Testis (tissue), 2 donors: ENCODE measurements at regions not wholly inside any gene's neighbourhood (a gene's known extent, or its start where the extent isn't known, plus 50 kb on each side); places are given as distances from the start of the nearest gene placed in this dataset.
"Not testable (repeated sequence)": the region's sequence is repeated elsewhere in the genome, so short reads cannot be mapped to it uniquely, and the experiment has no call there.

ENCODE experiments used
- POLR2A ChIP-seq: fragments of 450-650 bp; IDR thresholded peaks from one replicate; pipeline ENCODE4 v1.6.1; 2017; ENCODE audit warnings: antibody characterized with exemption, mild to moderate bottlenecking, moderate library complexity
- TF ChIP-seq, protein P1 (sequence below), 3 experiments: fragments of 450-650 bp in 2 of 3; fragments of 200-600 bp in 1 of 3; sonication (generic) in 1 of 3; IDR thresholded peaks; one replicate each; pipeline ENCODE4 v1.5.1; 2016 to 2019; ENCODE audit warnings: antibody characterized with exemption in 3 of 3, mild to moderate bottlenecking in 2 of 3, moderate library complexity in 1 of 3

DNA sequence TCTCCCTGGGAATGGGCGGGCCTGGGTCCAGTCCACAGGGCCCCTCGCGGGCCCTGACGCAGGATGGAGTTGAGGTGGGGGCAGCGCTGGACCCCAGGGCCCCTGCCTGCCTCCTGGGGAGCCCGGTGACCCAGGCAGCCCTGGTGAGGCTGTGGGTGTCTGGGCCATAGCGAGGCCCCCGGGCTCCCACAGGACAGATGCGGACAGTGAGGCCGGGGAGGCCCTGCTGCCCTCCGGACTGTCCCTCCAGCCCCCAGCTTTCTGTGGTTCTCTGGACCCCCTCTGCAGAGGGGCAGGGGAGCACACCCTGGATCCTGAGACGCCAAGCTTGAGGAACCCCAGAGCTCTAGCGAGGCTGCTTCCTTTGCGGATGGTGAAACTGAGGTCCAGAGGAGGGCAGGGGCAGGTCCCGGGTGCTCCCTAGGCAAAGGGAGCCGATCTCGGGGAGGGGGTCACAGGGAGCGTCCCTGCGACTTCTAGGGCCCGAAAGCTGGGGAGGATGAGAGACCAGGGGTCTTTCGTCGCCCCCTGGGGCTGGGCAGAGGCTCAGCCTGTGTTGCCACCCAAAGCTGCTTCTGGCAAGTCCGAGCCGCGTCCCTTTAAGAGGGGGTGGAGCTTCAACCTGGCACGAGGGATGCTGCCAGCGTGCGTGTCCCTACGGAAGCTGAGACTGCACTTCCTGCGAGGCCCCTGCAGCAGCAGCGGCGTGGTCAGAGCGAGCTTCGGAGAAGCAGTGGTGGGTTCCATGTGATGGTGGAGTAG lies 94.6 kb downstream of the POTEM start:
- TF ChIP-seq, protein P1, sequence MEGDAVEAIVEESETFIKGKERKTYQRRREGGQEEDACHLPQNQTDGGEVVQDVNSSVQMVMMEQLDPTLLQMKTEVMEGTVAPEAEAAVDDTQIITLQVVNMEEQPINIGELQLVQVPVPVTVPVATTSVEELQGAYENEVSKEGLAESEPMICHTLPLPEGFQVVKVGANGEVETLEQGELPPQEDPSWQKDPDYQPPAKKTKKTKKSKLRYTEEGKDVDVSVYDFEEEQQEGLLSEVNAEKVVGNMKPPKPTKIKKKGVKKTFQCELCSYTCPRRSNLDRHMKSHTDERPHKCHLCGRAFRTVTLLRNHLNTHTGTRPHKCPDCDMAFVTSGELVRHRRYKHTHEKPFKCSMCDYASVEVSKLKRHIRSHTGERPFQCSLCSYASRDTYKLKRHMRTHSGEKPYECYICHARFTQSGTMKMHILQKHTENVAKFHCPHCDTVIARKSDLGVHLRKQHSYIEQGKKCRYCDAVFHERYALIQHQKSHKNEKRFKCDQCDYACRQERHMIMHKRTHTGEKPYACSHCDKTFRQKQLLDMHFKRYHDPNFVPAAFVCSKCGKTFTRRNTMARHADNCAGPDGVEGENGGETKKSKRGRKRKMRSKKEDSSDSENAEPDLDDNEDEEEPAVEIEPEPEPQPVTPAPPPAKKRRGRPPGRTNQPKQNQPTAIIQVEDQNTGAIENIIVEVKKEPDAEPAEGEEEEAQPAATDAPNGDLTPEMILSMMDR (IDR thresholded peaks at IDR 0.05): not testable (repeated sequence)
- not testable (repeated sequence) for TF ChIP-seq POLR2A
